Breast epithelium (tissue), 3 donors: ENCODE measurements at regions not wholly inside any gene's neighbourhood (a gene's known extent, or its start where the extent isn't known, plus 50 kb on each side); places are given as distances from the start of the nearest gene placed in this dataset.

ENCODE experiments used
- CTCF ChIP-seq, 3 donors: fragments of 450-650 bp; IDR thresholded peaks; one replicate each; pipeline ENCODE4 v1.5.1; 2016 to 2017; ENCODE audit warnings: antibody characterized with exemption in 3 of 3, mild to moderate bottlenecking in 3 of 3, moderate library complexity in 3 of 3
- POLR2A ChIP-seq: fragments of 450-650 bp; IDR thresholded peaks from one replicate; pipeline ENCODE4 v1.6.1; 2016; ENCODE audit warnings: antibody characterized with exemption, mild to moderate bottlenecking, moderate library complexity

GRCh38 chr6:14545496-14545895 is 427.9 kb downstream of the CD83 start:
- no peak for TF ChIP-seq CTCF (IDR thresholded peaks at IDR 0.05)
- no peak for TF ChIP-seq POLR2A
